Panc1 (cell line): ENCODE measurements at regions not wholly inside any gene's neighbourhood (a gene's known extent, or its start where the extent isn't known, plus 50 kb on each side); places are given as distances from the start of the nearest gene placed in this dataset.

Experiments
- CTCF ChIP-seq: fragments of 450-650 bp; IDR thresholded peaks from 2 replicates; pipeline ENCODE4 v1.5.1; 2017; ENCODE audit warnings: mild to moderate bottlenecking
- POLR2AphosphoS5 ChIP-seq: IDR thresholded peaks from 2 replicates; pipeline ENCODE4 v1.6.1; 2012; ENCODE audit warnings: mild to moderate bottlenecking, low read depth, low read length, moderate library complexity
- SIN3A ChIP-seq: IDR thresholded peaks from 2 replicates; pipeline ENCODE4 v1.6.1; 2012; ENCODE audit warnings: low read depth, mild to moderate bottlenecking, low read length, moderate library complexity, borderline replicate concordance; ENCODE audit not compliant: insufficient read depth
- TCF7L2 ChIP-seq: IDR thresholded peaks from 2 replicates; pipeline ENCODE4 v1.6.1; 2011; ENCODE audit warnings: mild to moderate bottlenecking, low read depth, low read length, inconsistent platforms

GRCh38 chr10:133019191-133019590, 68.5 kb upstream of the ADGRA1 start:
- TF ChIP-seq CTCF = no peak
- no peak for TF ChIP-seq POLR2AphosphoS5
- TF ChIP-seq SIN3A = no peak
- TF ChIP-seq TCF7L2 = no peak
